ENCODE measurements at regions not wholly inside any gene's neighbourhood (a gene's known extent, or its start where the extent isn't known, plus 50 kb on each side); places are given as distances from the start of the nearest gene placed in this dataset.

DNA sequence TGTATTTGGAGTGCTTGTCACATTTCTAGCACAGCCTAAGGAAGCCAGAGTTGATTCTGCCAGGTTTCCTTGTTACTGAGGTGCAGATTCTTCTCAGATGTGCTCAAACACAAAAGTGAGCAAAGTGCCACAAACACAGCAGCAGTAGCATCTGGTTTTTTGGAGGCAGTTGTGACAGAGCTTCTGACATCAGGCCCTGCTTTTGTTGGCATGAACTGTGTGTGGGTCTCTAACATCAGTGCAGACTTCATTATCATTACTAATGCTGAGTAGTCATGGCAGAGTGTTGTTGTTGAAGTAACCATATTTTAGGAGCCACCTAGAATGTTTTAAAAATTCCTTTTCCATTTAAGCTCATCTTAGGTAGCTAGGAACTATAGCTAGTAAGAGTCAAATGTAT is 656.6 kb downstream of the ANKRD50 start:
- Mint-ChIP-seq H3K36me3 (ENCODE audit: low read depth) (no peaks in the 10 kb centered on the region), H3K9me3 (peaks cover 14% of the 10 kb centered on the region), H3K4me3 (no peak overlapping the region), H3K4me1 (peaks cover 10% of the 10 kb centered on the region), H3K27ac (no peak overlapping the region), H3K27me3 (ENCODE audit: low read depth) (no peaks in the 10 kb centered on the region)
- TF ChIP-seq, protein P1, sequence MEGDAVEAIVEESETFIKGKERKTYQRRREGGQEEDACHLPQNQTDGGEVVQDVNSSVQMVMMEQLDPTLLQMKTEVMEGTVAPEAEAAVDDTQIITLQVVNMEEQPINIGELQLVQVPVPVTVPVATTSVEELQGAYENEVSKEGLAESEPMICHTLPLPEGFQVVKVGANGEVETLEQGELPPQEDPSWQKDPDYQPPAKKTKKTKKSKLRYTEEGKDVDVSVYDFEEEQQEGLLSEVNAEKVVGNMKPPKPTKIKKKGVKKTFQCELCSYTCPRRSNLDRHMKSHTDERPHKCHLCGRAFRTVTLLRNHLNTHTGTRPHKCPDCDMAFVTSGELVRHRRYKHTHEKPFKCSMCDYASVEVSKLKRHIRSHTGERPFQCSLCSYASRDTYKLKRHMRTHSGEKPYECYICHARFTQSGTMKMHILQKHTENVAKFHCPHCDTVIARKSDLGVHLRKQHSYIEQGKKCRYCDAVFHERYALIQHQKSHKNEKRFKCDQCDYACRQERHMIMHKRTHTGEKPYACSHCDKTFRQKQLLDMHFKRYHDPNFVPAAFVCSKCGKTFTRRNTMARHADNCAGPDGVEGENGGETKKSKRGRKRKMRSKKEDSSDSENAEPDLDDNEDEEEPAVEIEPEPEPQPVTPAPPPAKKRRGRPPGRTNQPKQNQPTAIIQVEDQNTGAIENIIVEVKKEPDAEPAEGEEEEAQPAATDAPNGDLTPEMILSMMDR (IDR thresholded peaks at IDR 0.05; ENCODE audit: unreplicated experiment in 3 of 3): no peak

DNA sequence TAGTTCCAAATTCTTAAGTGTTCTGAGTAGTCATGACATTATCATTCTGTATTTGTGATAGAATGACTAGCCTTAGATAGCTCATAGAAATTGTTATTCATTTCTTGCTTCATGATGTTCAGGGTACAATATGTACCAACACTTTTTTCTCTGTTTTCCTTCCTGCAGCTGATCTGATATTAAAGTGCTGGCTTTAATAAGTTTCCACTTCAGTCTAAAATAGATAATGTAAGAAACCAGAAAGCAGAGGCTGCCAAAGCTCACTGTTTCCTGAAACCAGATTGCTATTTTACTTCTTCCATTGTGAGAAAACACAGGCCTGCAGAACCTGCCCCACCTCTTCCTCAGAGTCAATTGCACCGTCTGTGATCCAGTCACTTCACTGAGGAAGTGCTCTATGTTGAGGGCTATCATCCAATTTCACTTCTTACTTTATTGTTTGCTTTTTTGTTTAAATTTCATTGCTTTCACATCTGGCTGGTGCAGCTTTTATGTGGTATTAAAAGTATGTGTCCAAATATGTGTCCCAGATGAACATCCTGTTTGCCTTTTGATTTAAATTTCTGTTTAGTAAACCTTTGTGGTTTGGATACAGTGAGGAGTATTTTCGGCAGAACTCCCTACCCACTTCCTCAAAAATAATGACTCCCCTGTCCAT is 652.1 kb downstream of the ANKRD50 start:
- TF ChIP-seq, protein P1 (IDR thresholded peaks at IDR 0.05; ENCODE audit: unreplicated experiment in 3 of 3): no peak
- H3K4me1 Mint-ChIP-seq: peaks cover 17% of the 10 kb centered on the region
- no peaks in the 10 kb centered on the region for H3K27me3 Mint-ChIP-seq (ENCODE audit: low read depth)
- no peaks in the 10 kb centered on the region for H3K36me3 Mint-ChIP-seq (ENCODE audit: low read depth)
- peak overlapping the region; percentile 16 to 83 (median 69) for H3K27ac Mint-ChIP-seq
- peaks cover 6% of the 10 kb centered on the region for H3K9me3 Mint-ChIP-seq
- H3K4me3 Mint-ChIP-seq: no peak overlapping the region

DNA sequence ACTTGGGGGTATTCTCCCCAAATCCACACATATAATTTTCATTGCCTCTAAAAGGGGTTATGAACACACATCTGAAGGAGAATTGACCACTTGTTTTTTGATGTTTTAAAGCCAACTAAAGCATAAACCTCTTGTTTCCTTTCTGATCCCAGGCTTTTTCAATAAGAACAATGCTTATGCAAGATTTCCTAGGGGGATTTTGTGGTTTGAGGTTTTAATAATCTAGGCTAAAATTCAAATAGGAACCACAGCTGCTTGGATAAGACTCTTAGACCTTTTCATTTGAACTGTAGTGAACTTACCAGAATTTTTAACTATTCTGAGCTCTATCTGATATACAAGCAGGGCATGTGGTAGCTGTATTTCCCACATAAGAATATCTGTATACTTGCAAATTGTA is 651.1 kb downstream of the ANKRD50 start:
- TF ChIP-seq, protein P1 (IDR thresholded peaks at IDR 0.05; ENCODE audit: unreplicated experiment in 3 of 3): no peak
- no peak overlapping the region for H3K4me3 Mint-ChIP-seq
- peaks cover 17% of the 10 kb centered on the region for H3K4me1 Mint-ChIP-seq
- H3K27ac Mint-ChIP-seq: no peak overlapping the region
- no peaks in the 10 kb centered on the region for H3K36me3 Mint-ChIP-seq (ENCODE audit: low read depth)
- no peaks in the 10 kb centered on the region for H3K27me3 Mint-ChIP-seq (ENCODE audit: low read depth)
- peaks cover 9% of the 10 kb centered on the region for H3K9me3 Mint-ChIP-seq

DNA sequence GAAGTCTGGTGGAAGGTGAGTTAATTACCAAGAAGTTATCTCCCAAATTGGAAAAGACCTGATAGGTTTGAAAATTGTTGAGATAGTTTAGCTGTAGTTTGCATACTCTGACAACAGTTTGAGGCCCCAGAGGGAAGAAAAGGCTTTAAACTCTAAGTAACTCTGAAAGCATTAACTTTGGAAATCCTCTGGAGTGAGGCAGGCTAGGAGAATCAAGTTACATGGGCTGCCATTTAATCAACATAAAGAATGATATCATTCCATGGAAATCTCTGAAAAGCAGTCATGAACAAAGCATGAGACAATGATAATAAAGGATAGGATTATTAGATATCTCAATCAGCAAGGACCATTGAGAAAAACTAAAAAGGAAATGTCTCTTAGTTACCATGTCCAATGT is 647.1 kb downstream of the ANKRD50 start:
- Mint-ChIP-seq H3K36me3 (ENCODE audit: low read depth) (peaks cover 10% of the 10 kb centered on the region), H3K27me3 (ENCODE audit: low read depth) (no peaks in the 10 kb centered on the region), H3K27ac (no peak overlapping the region), H3K4me3 (no peak overlapping the region), H3K4me1 (peaks cover 11% of the 10 kb centered on the region), H3K9me3 (peaks cover 17% of the 10 kb centered on the region)
- TF ChIP-seq, protein P1 (IDR thresholded peaks at IDR 0.05; ENCODE audit: unreplicated experiment in 3 of 3): no peak

DNA sequence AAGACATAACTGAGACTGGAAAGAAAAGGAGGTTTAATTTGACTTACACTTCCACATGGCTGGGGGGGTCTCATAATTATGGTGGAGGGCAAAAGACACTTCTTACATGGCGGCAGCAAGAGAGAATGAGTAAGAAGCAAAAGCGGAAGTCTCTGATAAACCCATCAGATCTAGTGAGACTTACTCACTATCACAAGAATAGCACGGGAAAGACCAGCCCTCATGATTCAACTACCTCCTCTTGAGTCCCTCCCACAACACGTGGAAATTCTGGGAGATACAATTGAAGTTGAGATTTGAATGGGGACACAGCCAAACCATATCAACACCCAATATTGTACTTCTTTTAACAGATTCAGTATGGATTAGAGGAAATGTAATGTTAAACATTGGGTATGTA is 646.6 kb downstream of the ANKRD50 start:
- Mint-ChIP-seq H3K27ac (no peak overlapping the region), H3K36me3 (ENCODE audit: low read depth) (peaks cover 15% of the 10 kb centered on the region), H3K4me3 (no peak overlapping the region), H3K4me1 (peaks cover 6% of the 10 kb centered on the region), H3K27me3 (ENCODE audit: low read depth) (no peaks in the 10 kb centered on the region), H3K9me3 (peaks cover 23% of the 10 kb centered on the region)
- TF ChIP-seq, protein P1 (IDR thresholded peaks at IDR 0.05; ENCODE audit: unreplicated experiment in 3 of 3): no peak

DNA sequence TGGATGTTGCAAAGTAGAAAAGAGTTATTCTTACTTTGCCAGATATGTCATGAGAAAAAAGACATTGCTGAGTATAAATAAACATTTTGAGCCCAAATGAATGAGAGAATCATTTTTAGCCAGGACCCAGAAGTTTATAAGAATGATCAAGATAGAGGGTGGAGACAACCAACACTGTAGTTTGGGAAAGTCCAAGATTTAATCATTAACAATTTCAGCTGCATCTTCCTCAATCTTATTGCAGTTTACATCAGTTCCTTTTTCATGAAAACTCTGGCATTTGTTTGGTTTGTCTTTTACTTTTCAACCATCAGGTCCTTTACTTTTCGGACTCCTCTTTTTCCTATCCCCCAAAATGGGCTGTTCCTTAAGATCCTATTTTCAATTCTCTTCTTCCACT is 645.9 kb downstream of the ANKRD50 start:
- H3K36me3 Mint-ChIP-seq (ENCODE audit: low read depth): peaks cover 22% of the 10 kb centered on the region
- peaks cover 29% of the 10 kb centered on the region for H3K9me3 Mint-ChIP-seq
- TF ChIP-seq, protein P1 (IDR thresholded peaks at IDR 0.05; ENCODE audit: unreplicated experiment in 3 of 3): no peak
- no peak overlapping the region for H3K4me3 Mint-ChIP-seq
- H3K4me1 Mint-ChIP-seq: peaks cover 5% of the 10 kb centered on the region
- H3K27ac Mint-ChIP-seq: no peak overlapping the region
- no peaks in the 10 kb centered on the region for H3K27me3 Mint-ChIP-seq (ENCODE audit: low read depth)
